ENCODE measurements at regions not wholly inside any gene's neighbourhood (a gene's known extent, or its start where the extent isn't known, plus 50 kb on each side); places are given as distances from the start of the nearest gene placed in this dataset.

DNA sequence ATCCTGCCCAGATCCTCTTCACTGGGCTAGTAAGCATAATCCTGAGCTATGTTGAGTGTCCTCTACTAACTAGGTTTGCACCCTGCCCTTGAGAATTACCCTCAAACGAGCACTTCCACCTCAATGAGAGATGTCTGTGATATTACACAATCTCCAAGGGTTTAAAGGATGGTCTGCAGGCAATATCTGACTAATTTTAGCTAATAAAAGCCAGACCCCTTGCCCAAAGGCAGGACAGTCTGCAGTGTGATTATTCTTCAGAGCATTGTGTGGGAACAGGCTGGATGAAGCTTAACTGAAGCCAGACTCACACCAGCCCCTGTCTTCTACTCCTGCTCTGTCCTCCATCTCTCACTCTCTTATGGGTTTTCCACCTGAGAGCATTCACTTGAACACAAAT lies 544.9 kb upstream of the DDX18 start:
- Mint-ChIP-seq H3K27ac (no peak overlapping the region), H3K36me3 (ENCODE audit: low read depth) (no peaks in the 10 kb centered on the region), H3K4me1 (no peaks in the 10 kb centered on the region), H3K27me3 (no peaks in the 10 kb centered on the region), H3K4me3 (no peak overlapping the region), H3K9me3 (peaks cover 5% of the 10 kb centered on the region)
- ChIA-PET CTCF (no interaction called here), POLR2A (no interaction called here)
- ATAC-seq (ENCODE audit: low read depth) = no peak
- DNase-seq = no peak
- TF ChIP-seq, protein P1, sequence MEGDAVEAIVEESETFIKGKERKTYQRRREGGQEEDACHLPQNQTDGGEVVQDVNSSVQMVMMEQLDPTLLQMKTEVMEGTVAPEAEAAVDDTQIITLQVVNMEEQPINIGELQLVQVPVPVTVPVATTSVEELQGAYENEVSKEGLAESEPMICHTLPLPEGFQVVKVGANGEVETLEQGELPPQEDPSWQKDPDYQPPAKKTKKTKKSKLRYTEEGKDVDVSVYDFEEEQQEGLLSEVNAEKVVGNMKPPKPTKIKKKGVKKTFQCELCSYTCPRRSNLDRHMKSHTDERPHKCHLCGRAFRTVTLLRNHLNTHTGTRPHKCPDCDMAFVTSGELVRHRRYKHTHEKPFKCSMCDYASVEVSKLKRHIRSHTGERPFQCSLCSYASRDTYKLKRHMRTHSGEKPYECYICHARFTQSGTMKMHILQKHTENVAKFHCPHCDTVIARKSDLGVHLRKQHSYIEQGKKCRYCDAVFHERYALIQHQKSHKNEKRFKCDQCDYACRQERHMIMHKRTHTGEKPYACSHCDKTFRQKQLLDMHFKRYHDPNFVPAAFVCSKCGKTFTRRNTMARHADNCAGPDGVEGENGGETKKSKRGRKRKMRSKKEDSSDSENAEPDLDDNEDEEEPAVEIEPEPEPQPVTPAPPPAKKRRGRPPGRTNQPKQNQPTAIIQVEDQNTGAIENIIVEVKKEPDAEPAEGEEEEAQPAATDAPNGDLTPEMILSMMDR (IDR thresholded peaks at IDR 0.05) = no peak
- intact Hi-C loops (cut with micrococcal nuclease) = no loop called here

DNA sequence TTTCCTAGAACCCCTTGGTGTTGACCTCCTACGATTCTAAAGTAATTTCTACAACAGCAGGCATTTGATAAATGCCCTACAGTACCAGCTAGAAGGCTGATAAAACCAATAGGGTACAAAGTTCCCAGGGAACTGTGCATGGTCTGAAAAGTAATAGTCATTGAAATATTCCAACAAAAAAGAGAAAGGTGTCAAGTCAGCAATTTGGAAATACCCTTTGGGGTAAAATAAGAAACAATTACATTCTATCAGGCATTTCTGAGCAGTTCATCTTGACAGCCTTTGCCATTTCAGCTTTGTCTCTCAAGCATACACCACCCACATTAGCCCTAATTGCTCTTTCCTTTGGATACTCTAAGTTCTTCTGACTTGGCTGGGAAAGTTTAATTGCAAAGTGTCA lies 542.9 kb upstream of the DDX18 start:
- Mint-ChIP-seq H3K4me3 (no peak overlapping the region), H3K27me3 (no peaks in the 10 kb centered on the region), H3K27ac (no peak overlapping the region), H3K36me3 (ENCODE audit: low read depth) (no peaks in the 10 kb centered on the region), H3K9me3 (no peaks in the 10 kb centered on the region), H3K4me1 (no peaks in the 10 kb centered on the region)
- ChIA-PET POLR2A (no interaction called here), CTCF (no interaction called here)
- intact Hi-C loops (cut with micrococcal nuclease) = no loop called here
- ATAC-seq (ENCODE audit: low read depth) = no peak
- TF ChIP-seq, protein P1 (IDR thresholded peaks at IDR 0.05) = no peak
- DNase-seq = no peak

DNA sequence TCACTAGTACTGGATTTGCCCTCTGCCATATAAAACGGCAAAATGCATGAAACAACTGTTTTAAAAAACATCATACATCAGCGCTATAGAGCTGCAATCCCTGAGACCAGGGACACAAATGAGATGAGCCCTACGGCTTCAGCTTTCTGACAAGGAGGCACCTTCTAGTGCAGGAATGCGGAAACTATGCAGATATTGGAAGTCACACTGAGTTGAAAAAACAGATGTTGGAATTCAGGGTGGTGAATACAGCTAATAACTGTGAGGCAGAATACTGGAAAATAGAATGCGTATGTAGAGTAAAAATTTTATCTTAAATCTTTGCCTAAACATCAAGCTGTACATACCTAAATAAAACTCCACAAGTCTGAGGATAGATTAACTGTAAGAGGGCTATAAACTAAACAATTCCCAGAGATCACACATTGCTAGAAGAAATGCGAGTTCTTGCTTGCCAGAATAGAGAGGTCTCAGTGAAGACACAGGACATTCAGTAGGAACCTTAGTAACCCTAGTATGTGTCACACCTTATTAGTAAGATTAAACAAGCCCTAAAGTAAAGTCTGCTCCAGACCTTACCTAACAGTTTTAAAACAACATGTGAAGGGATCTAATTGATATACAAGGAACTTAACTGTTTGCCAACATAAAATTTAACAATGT lies 541.4 kb upstream of the DDX18 start:
- intact Hi-C loops (cut with micrococcal nuclease) = no loop called here
- Mint-ChIP-seq H3K27me3 (no peaks in the 10 kb centered on the region), H3K9me3 (peaks cover 3% of the 10 kb centered on the region), H3K27ac (no peak overlapping the region), H3K4me3 (no peak overlapping the region), H3K36me3 (ENCODE audit: low read depth) (no peaks in the 10 kb centered on the region), H3K4me1 (no peaks in the 10 kb centered on the region)
- ChIA-PET POLR2A (no interaction called here), CTCF (no interaction called here)
- DNase-seq (no peak), ATAC-seq (ENCODE audit: low read depth) (no peak)
- TF ChIP-seq, protein P1 (IDR thresholded peaks at IDR 0.05) = no peak

DNA sequence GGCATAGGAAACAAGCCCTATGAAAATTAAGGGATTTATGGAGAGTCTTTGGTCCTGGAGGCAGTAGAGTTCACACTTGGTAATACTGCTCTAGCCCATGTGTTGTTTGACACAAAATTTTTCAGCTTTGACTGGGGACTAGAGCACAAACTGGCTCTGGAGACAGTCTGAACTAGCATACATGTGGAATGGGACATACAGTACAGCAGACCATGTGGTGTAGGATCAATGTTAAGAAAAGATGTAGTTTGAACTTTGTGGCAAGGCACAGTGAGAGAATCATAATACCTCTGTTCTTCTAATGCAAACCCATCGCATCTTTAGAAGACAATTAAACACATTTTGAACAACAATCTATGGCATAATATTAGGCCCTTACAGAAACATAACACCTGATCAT lies 521.5 kb upstream of the DDX18 start:
- no peaks in the 10 kb centered on the region for H3K27me3 Mint-ChIP-seq
- intact Hi-C loops (cut with micrococcal nuclease) = no loop called here
- ChIA-PET CTCF (no interaction called here), POLR2A (no interaction called here)
- no peak for ATAC-seq (ENCODE audit: low read depth)
- no peak for DNase-seq
- TF ChIP-seq, protein P1 (IDR thresholded peaks at IDR 0.05) = no peak
- H3K4me3 Mint-ChIP-seq = no peak overlapping the region
- no peaks in the 10 kb centered on the region for H3K36me3 Mint-ChIP-seq (ENCODE audit: low read depth)
- H3K4me1 Mint-ChIP-seq = no peaks in the 10 kb centered on the region
- no peaks in the 10 kb centered on the region for H3K9me3 Mint-ChIP-seq
- H3K27ac Mint-ChIP-seq = no peak overlapping the region

DNA sequence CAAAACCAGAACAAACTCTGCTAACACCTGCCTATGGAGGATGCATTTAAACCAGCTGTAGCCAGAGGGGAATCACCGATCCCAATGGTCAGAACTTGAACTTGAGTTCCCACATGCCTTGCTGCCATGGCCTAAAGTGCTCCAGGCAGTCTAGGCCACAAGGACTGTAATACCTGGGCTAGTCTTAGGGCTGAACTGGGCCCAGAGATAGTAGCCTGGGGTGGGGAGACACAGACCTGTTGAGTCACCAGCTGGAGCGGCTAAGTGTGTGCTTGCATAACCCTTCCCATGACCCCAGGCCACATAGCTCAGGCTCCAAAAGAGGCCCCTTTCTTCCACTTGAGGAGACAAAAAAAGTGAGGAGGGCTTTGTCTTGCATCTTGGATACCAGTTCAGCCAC lies 515.0 kb upstream of the DDX18 start:
- Mint-ChIP-seq H3K4me1 (no peaks in the 10 kb centered on the region), H3K4me3 (no peak overlapping the region), H3K36me3 (ENCODE audit: low read depth) (no peaks in the 10 kb centered on the region), H3K27ac (no peak overlapping the region), H3K27me3 (no peaks in the 10 kb centered on the region), H3K9me3 (peaks cover 15% of the 10 kb centered on the region)
- ATAC-seq (ENCODE audit: low read depth) (no peak), DNase-seq (no peak)
- POLR2A ChIA-PET = no interaction called here
- TF ChIP-seq, protein P1 (IDR thresholded peaks at IDR 0.05) = no peak
- CTCF ChIA-PET = no interaction called here
- intact Hi-C loops (cut with micrococcal nuclease) = no loop called here
